ENCODE measurements at regions not wholly inside any gene's neighbourhood (a gene's known extent, or its start where the extent isn't known, plus 50 kb on each side); places are given as distances from the start of the nearest gene placed in this dataset.

DNA sequence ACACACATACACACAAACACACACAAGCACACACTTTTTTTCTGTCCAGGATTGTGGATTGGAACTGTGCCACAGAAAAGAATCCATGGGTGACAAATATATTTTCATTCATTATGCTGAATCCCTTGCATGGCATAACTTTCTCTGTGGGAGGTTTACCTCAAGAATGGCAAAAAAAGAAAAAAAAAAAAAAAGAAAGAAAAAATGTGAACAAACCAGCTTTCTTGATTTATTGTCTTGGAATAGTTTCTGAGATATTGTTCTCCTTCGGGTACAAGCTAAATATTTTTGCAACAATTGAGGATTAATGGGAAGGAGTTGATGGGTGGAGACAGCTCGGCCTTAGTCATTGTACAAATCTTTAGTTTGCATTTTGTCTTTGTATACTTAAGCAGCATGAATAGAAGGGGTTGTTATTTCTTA, 153.1 kb downstream of the GMNC start (continued):
- TF ChIP-seq ZNF609 (CRISPR knock-in tag; IDR thresholded peaks at IDR 0.05; ENCODE audit: borderline replicate concordance) (no peak), ZNF781 (CRISPR knock-in tag; IDR thresholded peaks at IDR 0.05; ENCODE audit: borderline replicate concordance, not compliant biosample characterization) (no peak), THRA (CRISPR knock-in tag; IDR thresholded peaks at IDR 0.05; ENCODE audit: borderline replicate concordance) (no peak), DZIP1 (CRISPR knock-in tag; IDR thresholded peaks at IDR 0.05) (no peak), XBP1 (CRISPR knock-in tag; IDR thresholded peaks at IDR 0.05) (no peak)
- TF ChIP-seq, protein P1, sequence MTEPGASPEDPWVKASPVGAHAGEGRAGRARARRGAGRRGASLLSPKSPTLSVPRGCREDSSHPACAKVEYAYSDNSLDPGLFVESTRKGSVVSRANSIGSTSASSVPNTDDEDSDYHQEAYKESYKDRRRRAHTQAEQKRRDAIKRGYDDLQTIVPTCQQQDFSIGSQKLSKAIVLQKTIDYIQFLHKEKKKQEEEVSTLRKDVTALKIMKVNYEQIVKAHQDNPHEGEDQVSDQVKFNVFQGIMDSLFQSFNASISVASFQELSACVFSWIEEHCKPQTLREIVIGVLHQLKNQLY (CRISPR knock-in tag; IDR thresholded peaks at IDR 0.05) = no peak
- TF ChIP-seq, protein P2, sequence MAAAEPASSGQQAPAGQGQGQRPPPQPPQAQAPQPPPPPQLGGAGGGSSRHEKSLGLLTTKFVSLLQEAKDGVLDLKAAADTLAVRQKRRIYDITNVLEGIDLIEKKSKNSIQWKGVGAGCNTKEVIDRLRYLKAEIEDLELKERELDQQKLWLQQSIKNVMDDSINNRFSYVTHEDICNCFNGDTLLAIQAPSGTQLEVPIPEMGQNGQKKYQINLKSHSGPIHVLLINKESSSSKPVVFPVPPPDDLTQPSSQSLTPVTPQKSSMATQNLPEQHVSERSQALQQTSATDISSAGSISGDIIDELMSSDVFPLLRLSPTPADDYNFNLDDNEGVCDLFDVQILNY (CRISPR knock-in tag; conservative IDR thresholded peaks at IDR 0.05) = no peak

All from HepG2 (cell line).